H1 (cell line): ENCODE measurements at regions not wholly inside any gene's neighbourhood (a gene's known extent, or its start where the extent isn't known, plus 50 kb on each side); places are given as distances from the start of the nearest gene placed in this dataset.

Experiments
- CTCF ChIA-PET: fragments of 300-600 bp; sonication (Branson Sonifier 250); formaldehyde crosslinking; loops from one replicate; lab custom pipeline; 2021; ENCODE audit not compliant: partially characterized antibody; lab: Charles Lee
- POLR2A ChIA-PET: fragments of 300-600 bp; sonication (Branson Sonifier 250); formaldehyde crosslinking; loops from one replicate; lab custom pipeline; 2021; ENCODE audit warnings: inconsistent platforms; ENCODE audit not compliant: partially characterized antibody; lab: Charles Lee
- DNase-seq, 2 experiments: peaks; one replicate each; pipeline versions ENCODE4 v3.0.0 to v3.0.0-alpha.2; 2010 to 2022; ENCODE audit warnings: low spot score in 2 of 2, low read depth in 1 of 2, mixed read lengths in 1 of 2
- FAIRE-seq: peaks from 2 replicates; lab custom pipeline; 2011; peaks lifted over from hg19 to GRCh38; lab: Jason Lieb, UNC
- H2AFZ ChIP-seq: 2 replicates; pipeline ENCODE4 v1.8.1; 2012; ENCODE audit warnings: low read length, inconsistent platforms
- H2AK5ac ChIP-seq: 2 replicates; pipeline ENCODE4 v1.6.1; 2013; ENCODE audit warnings: low read depth, low read length
- H2BK120ac ChIP-seq: replicated peaks from 2 replicates; pipeline ENCODE3; 2013; ENCODE audit warnings: low read depth, low read length, inconsistent platforms
- H2BK12ac ChIP-seq: 2 replicates; pipeline ENCODE4 v1.6.1; 2013; ENCODE audit warnings: low read depth, low read length
- H2BK15ac ChIP-seq: 2 replicates; pipeline ENCODE4 v1.6.1; 2013; ENCODE audit warnings: low read length
- H2BK20ac ChIP-seq: 2 replicates; pipeline ENCODE4 v1.6.1; 2013; ENCODE audit warnings: low read length
- H2BK5ac ChIP-seq: 2 replicates; pipeline ENCODE4 v1.6.1; 2013; ENCODE audit warnings: low read depth, low read length
- H3K14ac ChIP-seq: 2 replicates; pipeline ENCODE4 v1.6.1; 2013; ENCODE audit warnings: inconsistent platforms; ENCODE audit not compliant: insufficient read length
- H3K18ac ChIP-seq: 2 replicates; pipeline ENCODE4 v1.6.1; 2013; ENCODE audit warnings: low read length; ENCODE audit errors: extremely low read depth
- H3K23ac ChIP-seq: 2 replicates; pipeline ENCODE4 v1.6.1; 2013; ENCODE audit warnings: inconsistent platforms; ENCODE audit not compliant: insufficient read length
- H3K23me2 ChIP-seq: 2 replicates; pipeline ENCODE4 v1.6.1; 2013; ENCODE audit warnings: low read depth, low read length
- H3K27ac ChIP-seq: 2 replicates; pipeline ENCODE4 v1.6.1; 2011; ENCODE audit warnings: low read depth, low read length, inconsistent platforms
- H3K27me3 ChIP-seq, 4 experiments: replicated peaks in 1 of 4; 1 replicate in 1 of 4; 2 replicates in 3 of 4; pipeline versions ENCODE4 v1.6.1 to v1.8.1; 2011 to 2013; ENCODE audit warnings: low read length in 3 of 4, mild to moderate bottlenecking in 3 of 4, inconsistent platforms in 2 of 4, mixed read lengths in 2 of 4, moderate library complexity in 1 of 4; ENCODE audit not compliant: control insufficient read depth in 3 of 4, insufficient read depth in 3 of 4; ENCODE audit errors: extremely low read depth in 1 of 4
- H3K36me3 ChIP-seq, 4 experiments: 2 replicates each; pipeline versions ENCODE4 v1.6.1 to v1.8.1; 2011 to 2013; ENCODE audit warnings: mild to moderate bottlenecking in 4 of 4, low read length in 3 of 4, moderate library complexity in 2 of 4, control low read depth in 1 of 4, inconsistent platforms in 1 of 4; ENCODE audit not compliant: insufficient read depth in 4 of 4, control insufficient read depth in 2 of 4
- H3K4ac ChIP-seq: replicated peaks from 2 replicates; pipeline ENCODE3; 2013; ENCODE audit warnings: low read length, low read depth, mixed read lengths, inconsistent platforms; ENCODE audit not compliant: insufficient read length
- H3K4me1 ChIP-seq, 4 experiments: replicated peaks in 1 of 4; 1 replicate in 1 of 4; 2 replicates in 3 of 4; pipeline versions ENCODE4 v1.6.1 to v1.8.1; 2011 to 2013; ENCODE audit warnings: low read length in 3 of 4, inconsistent platforms in 2 of 4, mixed read lengths in 1 of 4; ENCODE audit not compliant: insufficient read depth in 4 of 4, control insufficient read depth in 3 of 4
- H3K4me2 ChIP-seq, 2 experiments: 2 replicates each; pipeline versions ENCODE4 v1.6.1 to v1.8.1; 2011 to 2013; ENCODE audit warnings: low read depth in 2 of 2, low read length in 2 of 2, control low read depth in 1 of 2, inconsistent platforms in 1 of 2, mild to moderate bottlenecking in 1 of 2; ENCODE audit not compliant: insufficient read depth in 1 of 2
- H3K4me3 ChIP-seq, 4 experiments: fragments of 200-600, 300-600 bp in 1 of 4; sonication (generic), shearing (Covaris generic), sonication (Bioruptor Twin) in 1 of 4; 2 replicates each; pipeline versions ENCODE4 v1.5.1 to v1.8.1; 2011 to 2016; ENCODE audit warnings: low read length in 4 of 4, low read depth in 3 of 4, control low read depth in 2 of 4, inconsistent platforms in 2 of 4, mild to moderate bottlenecking in 2 of 4, mixed read lengths in 1 of 4, moderate library complexity in 1 of 4; ENCODE audit not compliant: insufficient read depth in 2 of 4; ENCODE audit errors: extremely low read depth in 1 of 4
- H3K56ac ChIP-seq: replicated peaks from 2 replicates; pipeline ENCODE3; 2013; ENCODE audit warnings: low read depth, mild to moderate bottlenecking, mixed read lengths, low read length, inconsistent platforms; ENCODE audit not compliant: insufficient read length
- H3K79me1 ChIP-seq: 2 replicates; pipeline ENCODE4 v1.6.1; 2013; ENCODE audit warnings: low read depth, low read length, control low read depth
- H3K79me2 ChIP-seq, 2 experiments: 2 replicates each; pipeline versions ENCODE4 v1.6.1 to v1.8.1; 2012 to 2013; ENCODE audit warnings: low read length in 2 of 2, mild to moderate bottlenecking in 2 of 2, inconsistent platforms in 1 of 2; ENCODE audit not compliant: insufficient read depth in 2 of 2, control insufficient read depth in 1 of 2
- H3K9ac ChIP-seq, 4 experiments: replicated peaks in 1 of 4; 1 replicate in 1 of 4; 2 replicates in 3 of 4; pipeline versions ENCODE4 v1.6.1 to v1.8.1; 2011 to 2013; ENCODE audit warnings: low read depth in 3 of 4, low read length in 3 of 4, control low read depth in 2 of 4, mild to moderate bottlenecking in 2 of 4, moderate library complexity in 2 of 4, inconsistent platforms in 1 of 4; ENCODE audit errors: extremely low read depth in 1 of 4
- H3K9me3 ChIP-seq, 2 experiments: 2 replicates each; pipeline versions ENCODE4 v1.6.1 to v1.8.1; 2012 to 2013; ENCODE audit warnings: mild to moderate bottlenecking in 2 of 2, moderate library complexity in 2 of 2, control low read depth in 1 of 2, inconsistent platforms in 1 of 2, low read depth in 1 of 2, low read length in 1 of 2, mixed read lengths in 1 of 2; ENCODE audit not compliant: insufficient read depth in 2 of 2
- H4K20me1 ChIP-seq, 2 experiments: replicated peaks in 1 of 2; 2 replicates each; pipeline versions ENCODE3 to v1.8.1; 2011 to 2013; ENCODE audit warnings: inconsistent platforms in 2 of 2, low read length in 2 of 2, mild to moderate bottlenecking in 1 of 2; ENCODE audit not compliant: insufficient read depth in 2 of 2, control insufficient read depth in 1 of 2
- H4K5ac ChIP-seq: 2 replicates; pipeline ENCODE4 v1.6.1; 2013; ENCODE audit warnings: low read length, low read depth, mixed read lengths, inconsistent platforms; ENCODE audit not compliant: insufficient read length
- H4K8ac ChIP-seq: 2 replicates; pipeline ENCODE4 v1.8.0; 2013; ENCODE audit warnings: mild to moderate bottlenecking, moderate library complexity, low read length, inconsistent platforms; ENCODE audit not compliant: insufficient read depth; ENCODE audit errors: extremely low read depth
- H4K91ac ChIP-seq: replicated peaks from 2 replicates; pipeline ENCODE3; 2013; ENCODE audit warnings: low read length, mixed read lengths, inconsistent platforms; ENCODE audit not compliant: insufficient read length
- BACH1 ChIP-seq: IDR thresholded peaks from 2 replicates; pipeline ENCODE4 v1.6.1; 2012; ENCODE audit warnings: low read length, improper control_type of control experiment
- CEBPB ChIP-seq: IDR thresholded peaks from 2 replicates; pipeline ENCODE4 v1.6.1; 2012; ENCODE audit warnings: low read depth, low read length
- CHD1 ChIP-seq: IDR thresholded peaks from 2 replicates; pipeline ENCODE4 v1.6.1; 2012; ENCODE audit warnings: low read depth, low read length, improper control_type of control experiment
- EZH2 ChIP-seq: fragments of 200-600 bp; sonication (generic); IDR thresholded peaks from 2 replicates; pipeline ENCODE4 v1.7.1; 2012; ENCODE audit warnings: low read depth, mild to moderate bottlenecking, moderate library complexity, low read length, inconsistent platforms; ENCODE audit not compliant: severe bottlenecking
- NRF1 ChIP-seq: IDR thresholded peaks from 2 replicates; pipeline ENCODE4 v1.6.1; 2011; ENCODE audit warnings: mild to moderate bottlenecking, low read depth, low read length, improper control_type of control experiment
- POLR2A ChIP-seq, 2 experiments: IDR thresholded peaks; 1 replicate in 1 of 2; 2 replicates in 1 of 2; pipeline ENCODE4 v1.6.1; 2011; ENCODE audit warnings: low read depth in 2 of 2, low read length in 2 of 2, mild to moderate bottlenecking in 2 of 2; ENCODE audit errors: control extremely low read depth in 1 of 2
- RAD21 ChIP-seq, 2 experiments: IDR thresholded peaks in 1 of 2; conservative IDR thresholded peaks in 1 of 2; 2 replicates each; pipeline ENCODE4 v1.6.1; 2011; ENCODE audit warnings: low read depth in 2 of 2, low read length in 2 of 2, improper control_type of control experiment in 1 of 2, inconsistent platforms in 1 of 2, mild to moderate bottlenecking in 1 of 2, moderate library complexity in 1 of 2
- SAP30 ChIP-seq: fragments of 300-600 bp; sonication (generic); IDR thresholded peaks from 2 replicates; pipeline ENCODE4 v1.7.1; 2012; ENCODE audit warnings: low read length, moderate library complexity, mild to moderate bottlenecking, inconsistent platforms; ENCODE audit not compliant: insufficient read depth, insufficient replicate concordance
- SIRT6 ChIP-seq: IDR thresholded peaks from one replicate; pipeline ENCODE4 v1.7.1; 2012; ENCODE audit warnings: low read length, inconsistent platforms
- SP2 ChIP-seq: IDR thresholded peaks from 2 replicates; pipeline ENCODE4 v1.6.1; 2012; ENCODE audit warnings: mild to moderate bottlenecking, low read length, inconsistent platforms
- TAF7 ChIP-seq: optimal IDR thresholded peaks from 2 replicates; pipeline ENCODE3; 2011; ENCODE audit warnings: low read depth, mild to moderate bottlenecking, inconsistent platforms, low read length, moderate library complexity, borderline replicate concordance
- ZNF274 ChIP-seq: IDR thresholded peaks from 2 replicates; pipeline ENCODE4 v1.7.0; 2012; ENCODE audit warnings: low read length, borderline replicate concordance; ENCODE audit errors: extremely low read depth
- WGBS, 2 experiments: shearing (Covaris generic) in 1 of 2; methylation state at CpG; one replicate each; pipeline versions ENCODE4 v1.1.6 to v1.1.7; 2013 to 2015; ENCODE audit warnings: low lambda C conversion rate in 2 of 2, mixed read lengths in 2 of 2, inconsistent platforms in 1 of 2, low coverage in 1 of 2, missing lambda C conversion rate in 1 of 2; ENCODE audit not compliant: insufficient replicate concordance in 2 of 2, insufficient coverage in 1 of 2, insufficient read length in 1 of 2; ENCODE audit errors: extremely low coverage in 1 of 2, missing lambda C conversion rate in 1 of 2; 5-methylcytosine and 5-hydroxymethylcytosine counted together
- TF ChIP-seq, protein P1 (sequence below): IDR thresholded peaks from 2 replicates; pipeline ENCODE4 v1.6.1; 2011; ENCODE audit warnings: low read length, improper control_type of control experiment
- TF ChIP-seq, protein P2 (sequence below): IDR thresholded peaks from 2 replicates; pipeline ENCODE4 v1.6.1; 2011; ENCODE audit warnings: low read depth, mild to moderate bottlenecking, low read length; ENCODE audit not compliant: insufficient read depth

DNA sequence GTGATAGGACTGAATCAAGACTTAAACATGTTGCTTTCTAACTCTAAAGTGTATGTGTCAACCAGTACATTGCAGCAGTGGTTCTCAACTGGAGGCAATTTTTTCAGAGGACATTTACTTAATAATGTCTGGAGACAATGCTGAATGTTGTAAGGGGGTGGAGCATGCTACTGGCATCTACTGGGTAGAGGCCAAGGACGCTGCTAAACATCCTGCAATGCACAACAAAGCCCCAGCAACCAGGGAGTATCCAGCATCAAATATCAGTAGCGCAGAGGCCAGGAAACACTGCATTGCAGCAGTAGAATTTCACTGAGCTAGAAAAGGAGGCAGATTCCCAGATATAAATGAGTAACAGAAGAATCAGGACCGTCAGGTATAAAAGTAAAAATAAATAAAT lies 79.8 kb upstream of the GRM7 start:
- Histone ChIP-seq H3K36me3 (no peaks in the 10 kb centered on the region), H3K56ac (no peak overlapping the region), H4K8ac (no peak overlapping the region), H2BK20ac (no peak overlapping the region), H3K23me2 (no peaks in the 10 kb centered on the region; the same call in 1 of the 2 replicates), H3K79me1 (no peaks in the 10 kb centered on the region), H4K91ac (no peak overlapping the region), H2BK15ac (no peak overlapping the region), H3K18ac (no peak overlapping the region), H3K4me2 (no peak overlapping the region), H3K27me3 (no peaks in the 10 kb centered on the region), H3K4me1 (peaks cover 0 to 7% (median 0%) of the 10 kb centered on the region in 4 experiments; a peak in 1 of 7 replicates), H4K20me1 (no peaks in the 10 kb centered on the region), H4K5ac (no peak overlapping the region), H3K9me3 (no peaks in the 10 kb centered on the region), H3K23ac (no peak overlapping the region), H3K27ac (no peak overlapping the region), H2BK12ac (no peak overlapping the region), H3K79me2 (no peaks in the 10 kb centered on the region), H2BK5ac (no peak overlapping the region), H3K9ac (no peak overlapping the region), H3K14ac (no peak overlapping the region), H3K4ac (no peak overlapping the region), H2AFZ (no peak overlapping the region), H2BK120ac (no peak overlapping the region), H2AK5ac (no peak overlapping the region), H3K4me3 (no peak overlapping the region)
- FAIRE-seq (peak; percentile 70), DNase-seq (no peak)
- ChIA-PET CTCF (no interaction called here), POLR2A (interaction anchor here (0.7 kb wide), 1 partner anchor 79 kb away, joined by 3 read pairs; no protein-coding TSS in a partner anchor)
- 64% methylated on average over 3 of the region's 3 CpGs; no CpG with 5 or more reads in 1 of the 2 experiments for WGBS, 2 experiments
- TF ChIP-seq RAD21 (IDR thresholded peaks at IDR 0.05 in 1 of 2, conservative IDR thresholded peaks at IDR 0.05 in 1 of 2; ENCODE audit: low read depth in 2 of 2, low read length in 2 of 2) (no peak), POLR2A (IDR thresholded peaks at IDR 0.05; ENCODE audit: control extremely low read depth in 1 of 2, low read depth in 2 of 2, low read length in 2 of 2) (no peak), TAF7 (no peak), BACH1 (no peak), ZNF274 (no peak), EZH2 (no peak), SP2 (no peak), SIRT6 (no peak), NRF1 (no peak), SAP30 (no peak), CEBPB (no peak), CHD1 (no peak)
- TF ChIP-seq, protein P1, sequence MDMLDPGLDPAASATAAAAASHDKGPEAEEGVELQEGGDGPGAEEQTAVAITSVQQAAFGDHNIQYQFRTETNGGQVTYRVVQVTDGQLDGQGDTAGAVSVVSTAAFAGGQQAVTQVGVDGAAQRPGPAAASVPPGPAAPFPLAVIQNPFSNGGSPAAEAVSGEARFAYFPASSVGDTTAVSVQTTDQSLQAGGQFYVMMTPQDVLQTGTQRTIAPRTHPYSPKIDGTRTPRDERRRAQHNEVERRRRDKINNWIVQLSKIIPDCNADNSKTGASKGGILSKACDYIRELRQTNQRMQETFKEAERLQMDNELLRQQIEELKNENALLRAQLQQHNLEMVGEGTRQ, result no peak
- TF ChIP-seq, protein P2, sequence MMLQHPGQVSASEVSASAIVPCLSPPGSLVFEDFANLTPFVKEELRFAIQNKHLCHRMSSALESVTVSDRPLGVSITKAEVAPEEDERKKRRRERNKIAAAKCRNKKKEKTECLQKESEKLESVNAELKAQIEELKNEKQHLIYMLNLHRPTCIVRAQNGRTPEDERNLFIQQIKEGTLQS, result no peak
